ENCODE measurements at regions not wholly inside any gene's neighbourhood (a gene's known extent, or its start where the extent isn't known, plus 50 kb on each side); places are given as distances from the start of the nearest gene placed in this dataset.
"Not testable (repeated sequence)": the region's sequence is repeated elsewhere in the genome, so short reads cannot be mapped to it uniquely, and the experiment has no call there.

DNA sequence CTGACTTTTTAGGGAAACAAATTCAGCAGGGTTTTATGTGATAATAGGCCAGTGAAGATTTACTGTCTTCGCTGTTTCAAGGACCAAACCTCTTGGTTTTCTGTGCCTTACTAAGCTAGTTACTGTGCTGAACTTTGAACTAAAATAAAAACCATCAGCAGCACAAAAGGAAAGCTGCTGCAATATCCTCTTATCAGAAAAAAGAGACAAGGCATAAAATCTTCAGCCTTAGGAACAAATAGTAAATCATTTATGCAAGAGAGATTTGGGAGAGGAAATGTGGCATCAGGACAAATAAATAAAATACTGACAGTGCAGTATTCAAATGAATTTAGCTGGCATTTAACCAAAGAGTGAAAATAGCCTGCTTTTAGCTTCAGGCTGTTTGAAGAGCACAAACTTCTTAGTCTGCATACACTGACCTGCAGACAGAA is 64.1 kb upstream of the EHBP1 start:
- TF ChIP-seq CTCF (IDR thresholded peaks at IDR 0.05; ENCODE audit: insufficient read depth, low read depth, low read length, missing control alignments): no peak
- H3K4me3 ChIP-seq (ENCODE audit: low read length): no peak overlapping the region

GRCh38 chr2:62631160-62632085 is 74.1 kb upstream of the EHBP1 start:
- no peak for DNase-seq (ENCODE audit: low read depth)
- no peak for TF ChIP-seq CTCF (IDR thresholded peaks at IDR 0.05; ENCODE audit: insufficient read depth, low read depth, low read length, missing control alignments)
- H3K4me3 ChIP-seq (ENCODE audit: low read length): no peak overlapping the region

More for the DNA sequence above, 64.1 kb upstream of the EHBP1 start:
- DNase-seq (ENCODE audit: low read depth): no peak

GRCh38 chr2:62630206-62630605 is 75.3 kb upstream of the EHBP1 start:
- DNase-seq (ENCODE audit: low read depth); H3K4me3 ChIP-seq (ENCODE audit: low read length): not testable (repeated sequence)

GRCh38 chr2:62629310-62629709 is 76.2 kb upstream of the EHBP1 start:
- not testable (repeated sequence) for DNase-seq (ENCODE audit: low read depth); H3K4me3 ChIP-seq (ENCODE audit: low read length)

GRCh38 chr2:62627667-62628066 is 77.8 kb upstream of the EHBP1 start:
- no peak for TF ChIP-seq CTCF (IDR thresholded peaks at IDR 0.05; ENCODE audit: insufficient read depth, low read depth, low read length, missing control alignments)
- no peak for DNase-seq (ENCODE audit: low read depth)
- H3K4me3 ChIP-seq (ENCODE audit: low read length): no peak overlapping the region

DNA sequence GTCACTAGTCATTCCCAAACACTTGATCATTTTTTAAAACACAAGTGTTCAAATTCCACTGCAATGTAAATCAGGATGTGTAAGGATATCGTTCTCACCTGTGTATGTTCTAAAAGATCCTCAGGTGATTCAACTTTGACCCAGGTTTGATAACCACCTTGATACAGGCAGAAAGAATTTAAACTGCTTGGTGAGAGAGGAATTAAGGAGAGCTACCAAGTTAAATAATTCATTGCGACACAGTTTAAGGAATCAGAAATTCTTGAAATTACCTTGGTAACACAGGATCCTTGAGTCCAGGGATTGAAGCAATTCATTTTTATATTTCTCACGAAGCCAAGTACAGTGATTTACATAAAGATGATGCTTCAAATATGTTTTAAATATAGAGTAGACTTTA is 80.7 kb upstream of the EHBP1 start:
- TF ChIP-seq CTCF (IDR thresholded peaks at IDR 0.05; ENCODE audit: insufficient read depth, low read depth, low read length, missing control alignments): no peak

DNA sequence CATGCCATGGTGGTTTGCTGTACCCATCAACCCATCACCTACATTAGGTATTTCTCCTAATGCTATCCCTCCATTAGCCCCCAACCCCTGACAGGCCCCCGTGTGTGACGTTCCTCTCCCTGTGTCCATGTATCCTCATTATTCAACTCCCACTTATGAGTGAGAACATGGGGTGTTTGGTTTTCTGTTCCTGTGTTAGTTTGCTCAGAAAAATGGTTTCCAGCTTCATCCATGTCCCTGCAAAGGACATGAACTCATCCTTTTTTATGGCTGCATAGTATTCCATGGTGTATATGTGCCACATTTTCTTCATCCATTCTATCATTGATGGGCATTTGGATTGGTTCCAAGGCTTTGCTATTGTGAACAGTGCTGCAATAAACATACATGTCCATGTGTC is 89.0 kb upstream of the EHBP1 start:
- not testable (repeated sequence) for DNase-seq (ENCODE audit: low read depth); H3K4me3 ChIP-seq (ENCODE audit: low read length)

More for the DNA sequence above, 80.7 kb upstream of the EHBP1 start:
- no peak for DNase-seq (ENCODE audit: low read depth)
- H3K4me3 ChIP-seq (ENCODE audit: low read length): no peak overlapping the region

- no peak for DNase-seq (ENCODE audit: low read depth)
Observed at GRCh38 chr2:62611854-62612253, 93.7 kb upstream of the EHBP1 start.

DNA sequence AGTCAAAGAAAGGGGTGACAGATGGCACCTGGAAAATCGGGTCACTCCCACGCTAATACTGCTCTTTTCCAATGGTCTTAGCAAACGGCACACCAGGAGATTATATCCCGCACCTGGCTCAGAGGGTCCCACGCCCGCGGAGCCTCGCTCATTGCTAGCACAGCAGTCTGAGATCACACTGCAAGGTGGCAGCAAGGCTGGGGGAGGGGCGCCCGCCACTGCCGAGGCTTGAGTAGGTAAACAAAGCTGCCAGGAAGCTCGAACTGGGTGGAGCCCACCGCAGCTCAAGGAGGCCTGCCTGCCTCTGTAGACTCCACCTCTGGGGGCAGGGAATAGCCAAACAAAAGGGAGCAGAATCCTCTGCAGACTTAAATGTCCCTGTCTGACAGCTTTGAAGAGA is 99.5 kb upstream of the TMEM17 start:
- DNase-seq (ENCODE audit: low read depth); H3K4me3 ChIP-seq (ENCODE audit: low read length): not testable (repeated sequence)

More at GRCh38 chr2:62611854-62612253, 93.7 kb upstream of the EHBP1 start:
- H3K4me3 ChIP-seq (ENCODE audit: low read length): no peak overlapping the region
- no peak for TF ChIP-seq CTCF (IDR thresholded peaks at IDR 0.05; ENCODE audit: insufficient read depth, low read depth, low read length, missing control alignments)
